ENCODE measurements at regions not wholly inside any gene's neighbourhood (a gene's known extent, or its start where the extent isn't known, plus 50 kb on each side); places are given as distances from the start of the nearest gene placed in this dataset.

DNA sequence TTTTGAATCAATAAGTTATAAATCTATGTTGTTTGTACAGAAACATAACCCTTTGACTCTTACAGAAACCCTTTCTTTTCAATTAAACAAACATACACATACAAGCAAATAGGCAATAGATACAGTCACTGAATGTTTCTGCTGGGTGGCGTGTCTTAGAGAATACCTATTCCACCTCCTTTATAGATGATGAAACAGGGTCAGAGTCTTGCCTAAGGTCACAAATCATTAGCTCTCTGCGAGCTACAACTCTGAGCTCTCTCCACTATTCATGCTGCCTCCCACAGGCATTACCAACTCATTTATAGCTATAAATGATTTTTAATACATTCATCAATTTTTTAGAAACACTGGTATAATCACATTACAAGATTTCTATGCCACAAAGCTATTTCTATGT lies 152.6 kb downstream of the RSL24D1 start:
- in situ Hi-C loops (cut with HindIII; ENCODE audit: low pct_unique_long_range_greater_than_20kb, low sequenced_read_pairs), result no loop called here
- DNase-seq (ENCODE audit: low read depth, low spot score), result no peak

DNA sequence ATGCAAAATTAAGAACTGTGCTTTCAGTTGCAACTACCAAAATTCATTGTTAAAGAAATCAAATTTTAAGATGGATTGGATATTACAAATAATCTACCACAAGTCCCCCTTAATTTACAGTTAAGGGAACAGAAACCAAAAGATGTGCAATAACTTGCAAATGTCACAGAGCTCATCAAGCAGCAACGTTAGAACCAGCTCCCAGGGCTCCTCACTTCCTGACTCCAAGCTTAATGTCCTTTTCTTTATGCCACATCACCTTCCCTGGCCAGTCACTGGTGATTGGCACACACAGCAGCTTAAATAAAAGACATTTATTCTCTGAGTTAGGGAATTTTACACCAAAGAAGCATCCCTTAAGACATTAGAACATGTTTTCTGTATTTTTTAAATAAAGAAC lies 159.7 kb downstream of the RSL24D1 start:
- no peak for DNase-seq (ENCODE audit: low read depth, low spot score)
- in situ Hi-C loops (cut with HindIII; ENCODE audit: low pct_unique_long_range_greater_than_20kb, low sequenced_read_pairs), result no loop called here

DNA sequence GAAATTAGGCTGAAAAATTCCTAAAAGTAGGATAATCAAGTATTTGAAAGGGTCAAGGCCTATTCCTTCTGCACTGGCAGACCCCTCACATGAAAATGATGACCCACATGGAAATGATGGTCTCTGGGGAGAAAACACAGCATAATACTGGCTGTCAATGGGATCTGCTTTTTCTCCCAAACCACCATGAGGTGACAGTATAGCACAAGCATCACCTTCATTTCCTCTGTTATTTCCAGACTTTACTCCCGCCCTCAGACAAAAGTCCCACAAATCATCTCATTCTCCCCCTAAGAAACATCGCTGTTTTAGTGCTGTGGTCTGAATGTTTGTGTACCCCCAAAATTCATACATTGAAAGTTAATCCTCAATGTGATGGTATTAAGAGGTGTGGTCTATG lies 161.0 kb downstream of the RSL24D1 start:
- in situ Hi-C loops (cut with HindIII; ENCODE audit: low pct_unique_long_range_greater_than_20kb, low sequenced_read_pairs), result no loop called here

DNA sequence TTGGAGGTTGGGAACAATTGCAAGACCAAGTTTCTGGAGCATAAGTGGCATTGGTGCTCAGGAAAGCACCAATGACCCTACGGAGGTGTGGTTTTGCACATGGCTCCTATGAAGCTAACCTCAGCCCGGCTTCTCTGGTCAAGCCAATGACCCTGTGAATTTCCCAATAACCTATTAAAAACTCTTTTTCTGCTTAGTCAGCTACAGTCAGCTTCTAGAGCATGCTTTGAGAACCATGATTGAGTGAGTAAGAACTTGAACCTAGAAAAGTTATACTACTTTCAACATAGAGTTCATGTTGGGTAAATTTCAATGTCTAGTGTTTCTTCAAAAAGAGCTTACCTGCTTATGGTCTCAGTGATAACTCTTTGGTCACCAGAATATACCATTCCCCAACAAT lies 163.2 kb downstream of the RSL24D1 start:
- in situ Hi-C loops (cut with HindIII; ENCODE audit: low pct_unique_long_range_greater_than_20kb, low sequenced_read_pairs), result no loop called here
- no peak for DNase-seq (ENCODE audit: low read depth, low spot score)

More for the DNA sequence above, 161.0 kb downstream of the RSL24D1 start:
- DNase-seq (ENCODE audit: low read depth, low spot score), result no peak

GRCh38 chr15:55031727-55032126 lies 165.0 kb downstream of the RSL24D1 start:
- DNase-seq (ENCODE audit: low read depth, low spot score), result no peak
- in situ Hi-C loops (cut with HindIII; ENCODE audit: low pct_unique_long_range_greater_than_20kb, low sequenced_read_pairs), result no loop called here

- DNase-seq (ENCODE audit: low read depth, low spot score), result no peak
- in situ Hi-C loops (cut with HindIII; ENCODE audit: low pct_unique_long_range_greater_than_20kb, low sequenced_read_pairs), result no loop called here
Observed at GRCh38 chr15:55026381-55026780, 170.4 kb downstream of the RSL24D1 start.

DNA sequence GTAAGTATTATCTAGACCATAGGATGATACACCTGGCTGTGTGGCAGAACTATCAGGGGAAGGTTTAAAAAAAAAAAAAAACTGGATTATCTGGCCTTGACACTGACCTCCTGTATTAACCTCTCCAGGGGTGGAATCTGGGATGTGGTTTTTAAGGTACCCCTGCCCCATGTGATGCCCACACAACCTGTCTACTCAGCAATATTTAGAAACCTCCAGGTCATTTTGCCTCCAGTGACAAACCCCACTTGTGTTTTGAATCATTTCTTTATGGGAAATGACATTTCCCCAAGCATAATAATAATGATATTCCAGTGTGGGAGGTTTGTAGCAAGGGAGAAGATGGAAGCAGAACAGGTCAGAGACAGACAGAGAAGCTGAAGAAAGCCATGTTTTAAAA lies 179.1 kb downstream of the RSL24D1 start:
- DNase-seq (ENCODE audit: low read depth, low spot score), result no peak
- in situ Hi-C loops (cut with HindIII; ENCODE audit: low pct_unique_long_range_greater_than_20kb, low sequenced_read_pairs), result no loop called here

- in situ Hi-C loops (cut with HindIII; ENCODE audit: low pct_unique_long_range_greater_than_20kb, low sequenced_read_pairs), result no loop called here
- DNase-seq (ENCODE audit: low read depth, low spot score), result peak; percentile 14
Observed at GRCh38 chr15:55016225-55016624, 180.5 kb downstream of the RSL24D1 start.

DNA sequence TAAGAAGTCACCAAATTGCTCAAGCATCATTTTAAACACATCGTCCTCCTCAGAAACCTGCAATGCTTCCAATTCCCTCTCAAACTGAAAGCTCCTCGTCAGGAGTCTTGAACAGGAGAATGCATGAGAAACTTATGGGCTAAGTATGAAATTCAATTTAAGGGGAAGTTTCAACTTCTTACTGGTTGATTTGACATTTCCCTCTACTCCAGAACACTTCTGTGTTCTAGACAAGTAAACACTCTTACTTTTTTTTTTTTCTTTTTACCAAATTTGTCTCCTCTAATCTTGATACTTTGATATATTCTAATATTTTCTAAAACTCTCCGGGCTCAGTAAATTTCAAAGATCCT lies 181.7 kb downstream of the RSL24D1 start:
- no peak for DNase-seq (ENCODE audit: low read depth, low spot score)
- in situ Hi-C loops (cut with HindIII; ENCODE audit: low pct_unique_long_range_greater_than_20kb, low sequenced_read_pairs), result no loop called here

- in situ Hi-C loops (cut with HindIII; ENCODE audit: low pct_unique_long_range_greater_than_20kb, low sequenced_read_pairs), result no loop called here
- no peak for DNase-seq (ENCODE audit: low read depth, low spot score)
Observed at GRCh38 chr15:55014391-55015092, 182.2 kb downstream of the RSL24D1 start.

GRCh38 chr15:55008421-55008820 lies 188.3 kb downstream of the RSL24D1 start:
- in situ Hi-C loops (cut with HindIII; ENCODE audit: low pct_unique_long_range_greater_than_20kb, low sequenced_read_pairs), result no loop called here
- DNase-seq (ENCODE audit: low read depth, low spot score), result no peak

GRCh38 chr15:55007561-55007960 lies 189.2 kb downstream of the RSL24D1 start:
- in situ Hi-C loops (cut with HindIII; ENCODE audit: low pct_unique_long_range_greater_than_20kb, low sequenced_read_pairs), result no loop called here
- DNase-seq (ENCODE audit: low read depth, low spot score), result no peak

DNA sequence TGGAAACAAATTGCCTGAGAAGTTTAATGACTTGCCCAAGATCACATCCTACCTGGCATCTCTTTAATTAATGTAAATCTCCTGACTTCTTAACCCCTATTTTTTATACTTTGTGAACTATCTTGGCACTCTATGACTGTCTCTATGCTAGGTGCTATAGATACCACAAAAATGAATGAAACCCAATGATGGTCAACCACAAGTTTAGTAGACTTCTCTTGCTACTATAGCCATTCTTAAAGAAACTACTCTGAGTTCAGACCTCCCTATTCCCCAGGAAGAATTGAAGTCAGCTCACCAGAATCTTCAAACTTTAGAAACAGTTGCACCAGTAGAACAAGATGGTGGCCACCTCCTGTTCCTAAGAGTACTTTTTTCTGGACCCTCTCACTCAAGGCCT lies 191.1 kb downstream of the RSL24D1 start:
- no peak for DNase-seq (ENCODE audit: low read depth, low spot score)
- in situ Hi-C loops (cut with HindIII; ENCODE audit: low pct_unique_long_range_greater_than_20kb, low sequenced_read_pairs), result no loop called here

DNA sequence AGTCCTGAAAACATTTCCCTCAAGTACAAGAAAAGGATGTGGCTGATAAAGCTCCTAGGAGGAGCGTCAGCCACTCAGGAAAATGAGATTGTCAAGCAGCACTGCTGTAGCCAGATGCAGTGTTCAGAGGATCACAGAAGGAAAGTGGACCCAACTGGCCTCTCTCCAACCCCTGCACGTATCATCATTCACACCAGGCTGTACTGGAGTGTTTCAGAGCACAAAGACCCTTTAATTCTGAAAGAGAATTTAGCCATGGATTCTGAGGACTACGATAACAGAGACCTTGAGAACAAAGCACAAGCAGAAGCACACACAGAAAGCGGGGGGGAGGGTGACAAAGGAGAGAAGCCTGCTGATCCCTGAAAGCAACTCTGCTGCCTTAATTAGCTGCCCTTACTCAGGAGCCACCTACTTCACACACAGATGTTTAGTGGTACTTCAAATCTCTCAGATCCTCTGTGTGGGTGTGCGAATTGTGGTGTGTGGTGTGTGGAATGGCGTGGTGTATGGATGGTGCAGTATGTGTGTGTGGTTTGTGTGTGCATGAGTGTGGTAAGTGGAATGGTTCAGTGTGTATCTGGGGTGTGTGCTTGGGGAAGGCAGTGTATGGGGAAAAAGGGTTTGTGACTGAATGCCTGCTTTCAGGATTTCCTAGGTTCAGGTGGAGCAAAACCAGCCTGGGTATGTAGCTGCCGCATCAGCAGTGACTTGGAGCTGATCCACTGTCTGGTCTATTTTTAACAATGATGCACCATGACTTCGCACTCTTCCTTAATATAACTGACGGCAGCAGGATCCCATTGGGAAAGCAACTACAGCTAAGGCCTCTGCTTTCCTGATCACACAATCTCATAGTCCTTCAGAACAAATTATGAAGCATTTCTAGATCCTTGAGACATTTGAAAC lies 192.5 kb downstream of the RSL24D1 start:
- no peak for DNase-seq (ENCODE audit: low read depth, low spot score)
- in situ Hi-C loops (cut with HindIII; ENCODE audit: low pct_unique_long_range_greater_than_20kb, low sequenced_read_pairs), result no loop called here

GRCh38 chr15:54998661-54999060 lies 198.1 kb downstream of the RSL24D1 start:
- DNase-seq (ENCODE audit: low read depth, low spot score), result no peak
- in situ Hi-C loops (cut with HindIII; ENCODE audit: low pct_unique_long_range_greater_than_20kb, low sequenced_read_pairs), result no loop called here

- in situ Hi-C loops (cut with HindIII; ENCODE audit: low pct_unique_long_range_greater_than_20kb, low sequenced_read_pairs), result no loop called here
Observed at GRCh38 chr15:54990793-54991192, 205.9 kb downstream of the RSL24D1 start.

DNA sequence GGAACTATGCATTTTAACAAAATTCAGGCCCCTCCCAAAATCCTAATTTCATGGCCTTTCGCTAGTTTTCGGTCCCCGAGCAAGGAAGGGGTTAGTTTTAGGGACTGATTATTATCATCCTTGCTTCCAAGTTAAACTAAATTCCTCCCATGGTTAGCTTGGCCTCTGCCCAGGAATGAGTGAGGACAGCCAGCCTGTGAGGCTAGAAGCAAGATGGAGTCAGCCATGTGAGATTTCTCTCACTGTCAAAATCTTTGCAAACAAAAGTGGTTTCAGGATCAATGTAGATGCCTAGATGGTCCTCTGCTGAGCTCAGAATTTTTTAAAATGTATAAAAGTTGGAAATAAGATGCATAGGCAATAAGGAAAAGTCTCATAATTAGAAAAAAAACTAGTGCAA lies 208.9 kb downstream of the RSL24D1 start:
- DNase-seq (ENCODE audit: low read depth, low spot score), result no peak
- in situ Hi-C loops (cut with HindIII; ENCODE audit: low pct_unique_long_range_greater_than_20kb, low sequenced_read_pairs), result no loop called here

More at GRCh38 chr15:54990793-54991192, 205.9 kb downstream of the RSL24D1 start:
- no peak for DNase-seq (ENCODE audit: low read depth, low spot score)

DNA sequence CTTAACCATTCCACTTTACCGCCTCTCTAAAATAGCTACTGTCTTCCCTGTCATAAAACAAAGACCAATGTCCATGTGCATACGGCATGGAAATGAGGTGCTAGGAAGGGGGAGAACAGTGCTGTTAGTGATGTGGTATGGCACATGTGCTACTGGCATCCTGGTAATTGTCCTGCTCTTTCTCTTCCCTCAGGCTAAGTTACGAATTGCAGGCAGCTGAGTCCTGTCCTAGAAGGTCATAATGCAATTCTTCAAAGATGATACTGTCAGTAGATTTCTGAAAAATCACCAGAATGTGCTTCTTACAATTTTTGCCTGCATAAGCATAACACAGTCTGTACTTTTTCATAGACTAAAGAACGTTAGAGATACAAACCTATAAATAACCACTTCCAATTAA lies 216.8 kb downstream of the RSL24D1 start:
- DNase-seq (ENCODE audit: low read depth, low spot score), result no peak
- in situ Hi-C loops (cut with HindIII; ENCODE audit: low pct_unique_long_range_greater_than_20kb, low sequenced_read_pairs), result no loop called here

- in situ Hi-C loops (cut with HindIII; ENCODE audit: low pct_unique_long_range_greater_than_20kb, low sequenced_read_pairs), result no loop called here
- DNase-seq (ENCODE audit: low read depth, low spot score), result no peak
Observed at GRCh38 chr15:54962637-54963036, 234.1 kb downstream of the RSL24D1 start.

Data from SK-MEL-5 (cell line).